ENCODE measurements at regions not wholly inside any gene's neighbourhood (a gene's known extent, or its start where the extent isn't known, plus 50 kb on each side); places are given as distances from the start of the nearest gene placed in this dataset.
"Not testable (repeated sequence)": the region's sequence is repeated elsewhere in the genome, so short reads cannot be mapped to it uniquely, and the experiment has no call there.

- TF ChIP-seq CTCF (conservative IDR thresholded peaks at IDR 0.05; ENCODE audit: low read depth, low read length); EZH2 (IDR thresholded peaks at IDR 0.05; ENCODE audit: low read length, unreplicated experiment); EZH2phosphoT487 (IDR thresholded peaks at IDR 0.05; ENCODE audit: borderline replicate concordance, low read length): not testable (repeated sequence)
These were observed 64.4 kb upstream of the CSPG4 start for GRCh38 chr15:75776871-75777610.
